Islet of Langerhans (tissue), 1 donor: ENCODE measurements at regions not wholly inside any gene's neighbourhood (a gene's known extent, or its start where the extent isn't known, plus 50 kb on each side); places are given as distances from the start of the nearest gene placed in this dataset.

ENCODE experiments used
- FAIRE-seq: peaks from one replicate; lab custom pipeline; 2011; peaks lifted over from hg19 to GRCh38; lab: Jason Lieb, UNC

DNA sequence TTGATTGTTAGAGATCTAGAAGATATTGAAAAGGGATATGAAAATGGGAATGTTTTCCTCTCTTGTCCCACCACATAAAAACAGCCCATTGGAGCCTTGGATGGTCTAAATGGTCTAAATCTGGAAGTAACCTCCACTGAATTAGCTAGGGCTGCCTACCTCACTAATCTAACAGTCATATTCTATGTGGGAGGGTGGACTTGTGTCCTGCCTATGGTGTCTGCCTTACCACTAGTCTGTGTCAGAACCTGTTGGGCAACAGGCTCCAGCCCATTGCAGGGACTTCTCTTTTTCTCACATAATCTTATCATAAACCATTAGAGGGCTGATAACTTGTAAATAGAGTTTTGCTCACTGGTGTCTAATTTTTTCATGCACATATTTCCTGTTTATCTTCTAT, 548.8 kb upstream of the CDH18 start:
- no peak for FAIRE-seq

- FAIRE-seq: no peak
These were observed 548.3 kb upstream of the CDH18 start for GRCh38 chr5:20536341-20536740.

- FAIRE-seq: no peak
These were observed 540.5 kb upstream of the CDH18 start for GRCh38 chr5:20528471-20528870.

- FAIRE-seq: no peak
These were observed 537.1 kb upstream of the CDH18 start for GRCh38 chr5:20524991-20525529.

DNA sequence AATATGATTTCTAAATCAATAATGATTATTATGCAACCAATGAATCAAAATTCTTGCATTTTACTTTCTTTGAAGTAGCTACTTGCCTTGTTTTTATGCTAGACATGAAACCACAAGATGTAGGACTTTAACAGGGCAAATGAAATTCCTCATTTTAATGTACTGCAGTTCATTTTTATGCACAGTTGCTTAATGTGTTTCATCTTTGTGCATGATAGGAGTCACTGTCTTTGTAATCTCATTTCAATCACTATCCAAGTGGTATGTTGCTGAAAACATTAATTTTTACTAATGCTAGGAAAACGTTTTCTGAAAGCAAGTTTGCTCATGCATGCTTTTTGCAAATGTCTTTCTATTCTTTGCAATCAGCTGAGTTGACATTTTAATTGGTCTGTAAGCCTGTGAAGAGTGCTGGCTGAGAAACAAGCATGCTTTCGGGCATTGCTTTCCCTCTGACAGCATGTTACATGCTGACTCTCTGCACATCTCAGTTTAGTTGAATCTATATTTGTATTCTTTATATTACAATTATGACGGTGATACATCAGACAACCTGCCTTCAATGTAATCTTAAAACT, 535.0 kb upstream of the CDH18 start:
- peak; percentile 73 for FAIRE-seq

GRCh38 chr5:20515606-20516005, 527.6 kb upstream of the CDH18 start:
- FAIRE-seq: peak; percentile 38

DNA sequence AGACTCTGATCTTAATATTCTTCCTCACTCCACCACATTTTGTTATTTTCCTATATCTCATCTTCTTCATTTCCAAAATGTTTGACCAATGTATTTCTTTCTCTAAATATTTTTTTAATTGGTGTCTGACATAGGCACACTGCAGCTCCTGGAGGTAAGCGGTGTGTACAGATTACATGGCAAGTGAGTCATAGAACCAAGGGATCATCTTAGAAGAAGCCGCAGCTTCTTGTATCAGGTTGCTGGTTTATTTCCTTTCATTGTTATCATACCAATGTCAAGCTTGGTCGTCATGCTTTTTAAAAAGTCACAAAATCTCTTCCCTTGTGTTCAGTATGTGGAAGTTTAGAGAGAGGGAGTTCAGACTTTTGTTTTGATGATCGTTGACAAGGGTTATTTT, 526.1 kb upstream of the CDH18 start:
- FAIRE-seq: no peak

GRCh38 chr5:20500546-20500945, 512.5 kb upstream of the CDH18 start:
- no peak for FAIRE-seq

- no peak for FAIRE-seq
These were observed 510.9 kb upstream of the CDH18 start for GRCh38 chr5:20498926-20499325.

- no peak for FAIRE-seq
These were observed 510.1 kb upstream of the CDH18 start for GRCh38 chr5:20498102-20498501.

DNA sequence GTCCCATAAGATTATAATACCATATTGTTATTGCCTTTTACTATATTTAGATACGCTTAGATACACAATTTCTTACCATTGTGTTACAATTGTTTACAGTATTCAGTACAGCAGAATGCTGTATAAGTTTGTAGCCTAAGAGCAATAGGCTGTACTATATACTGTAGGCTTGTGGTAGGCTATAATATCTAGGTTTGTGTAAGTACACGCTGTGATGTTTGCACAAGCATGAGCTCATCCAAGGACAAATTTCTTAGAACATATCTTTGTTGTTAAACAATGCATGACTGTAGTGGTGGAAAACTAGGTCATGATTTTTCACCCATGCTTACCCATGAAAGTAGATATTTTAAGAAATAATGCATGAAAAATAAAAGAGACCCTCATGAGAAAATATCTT, 509.4 kb upstream of the CDH18 start:
- FAIRE-seq: no peak

- no peak for FAIRE-seq
These were observed 506.7 kb upstream of the CDH18 start for GRCh38 chr5:20494706-20495105.

DNA sequence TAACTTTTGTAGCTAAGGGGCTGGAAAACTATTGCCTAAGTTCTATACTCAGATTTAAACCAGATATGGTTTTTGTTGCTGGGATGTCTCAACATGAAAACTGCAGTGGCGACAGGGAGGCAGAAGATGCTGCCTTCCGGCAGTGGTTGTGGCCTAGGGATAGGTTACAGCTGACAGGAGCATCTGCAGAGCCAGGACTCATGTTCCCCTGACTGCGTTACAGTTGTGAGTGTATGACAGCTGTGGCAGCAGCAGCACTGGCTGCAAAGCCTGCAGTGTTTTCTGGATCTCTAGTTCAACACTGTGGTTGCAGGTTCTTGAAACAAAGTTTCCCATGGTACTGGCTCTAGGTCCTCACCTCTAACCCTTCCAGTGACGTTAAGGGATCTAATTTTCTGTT, 498.8 kb upstream of the CDH18 start:
- FAIRE-seq: no peak

DNA sequence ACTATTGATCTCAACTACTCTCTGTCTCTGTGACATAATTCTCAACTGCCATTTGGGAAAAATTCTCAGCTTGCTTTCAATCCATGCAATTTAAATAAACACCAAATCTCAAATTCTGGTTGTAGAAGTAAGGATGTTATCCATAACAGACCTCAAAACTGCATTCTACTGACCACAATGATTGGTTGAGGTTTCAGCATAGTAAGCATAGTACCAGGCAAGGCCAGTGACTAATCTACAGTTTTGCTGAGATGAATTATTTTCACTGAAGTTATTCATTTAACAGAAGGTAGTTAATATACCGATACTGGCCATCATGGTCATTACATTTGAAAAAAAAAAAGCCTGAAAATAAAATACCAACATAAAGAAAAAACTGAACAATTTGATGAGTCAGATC, 488.0 kb upstream of the CDH18 start:
- FAIRE-seq: no peak

- no peak for FAIRE-seq
These were observed 483.0 kb upstream of the CDH18 start for GRCh38 chr5:20470997-20471396.

DNA sequence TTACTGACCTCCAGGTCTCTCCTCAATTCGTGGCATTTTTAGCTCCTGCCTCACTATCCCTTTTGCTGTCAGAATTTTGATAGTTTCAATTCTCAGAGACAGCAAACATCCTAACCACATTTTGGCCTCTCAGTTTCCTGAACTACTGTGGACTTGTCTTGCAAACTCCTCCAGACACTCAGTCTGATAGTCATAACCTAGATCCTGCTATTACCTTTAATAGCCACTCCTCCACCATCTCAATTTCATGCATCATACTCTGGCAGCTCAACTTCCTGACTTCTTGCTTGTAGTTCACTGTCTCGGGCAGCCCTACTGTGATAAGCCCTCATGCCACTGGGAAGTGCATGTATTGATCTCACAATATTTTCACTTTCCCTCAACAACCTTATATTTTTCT, 481.8 kb upstream of the CDH18 start:
- no peak for FAIRE-seq

- FAIRE-seq: no peak
These were observed 481.4 kb upstream of the CDH18 start for GRCh38 chr5:20469390-20469789.

GRCh38 chr5:20466512-20466911, 478.5 kb upstream of the CDH18 start:
- no peak for FAIRE-seq

- no peak for FAIRE-seq
These were observed 475.2 kb upstream of the CDH18 start for GRCh38 chr5:20463206-20463605.

DNA sequence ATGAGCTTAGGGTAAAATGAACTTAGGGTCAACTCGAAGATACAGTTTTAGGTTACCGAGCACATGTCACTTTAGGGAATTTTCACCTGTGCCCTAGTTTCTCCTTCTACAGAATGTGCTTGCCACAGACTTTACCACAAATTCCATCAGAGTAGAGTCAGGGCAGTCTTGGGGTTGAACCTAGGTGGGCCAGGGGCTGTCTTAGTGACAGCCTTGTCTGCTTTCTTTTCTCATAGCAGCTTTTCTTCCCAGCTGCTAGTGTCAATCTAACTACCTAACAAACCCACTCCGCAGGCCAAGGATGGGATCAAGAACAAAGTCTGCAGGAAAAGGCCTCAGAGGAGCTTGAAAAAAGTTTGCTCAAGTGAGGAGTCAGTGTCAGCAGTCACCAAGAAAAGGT, 458.1 kb upstream of the CDH18 start:
- FAIRE-seq: no peak

DNA sequence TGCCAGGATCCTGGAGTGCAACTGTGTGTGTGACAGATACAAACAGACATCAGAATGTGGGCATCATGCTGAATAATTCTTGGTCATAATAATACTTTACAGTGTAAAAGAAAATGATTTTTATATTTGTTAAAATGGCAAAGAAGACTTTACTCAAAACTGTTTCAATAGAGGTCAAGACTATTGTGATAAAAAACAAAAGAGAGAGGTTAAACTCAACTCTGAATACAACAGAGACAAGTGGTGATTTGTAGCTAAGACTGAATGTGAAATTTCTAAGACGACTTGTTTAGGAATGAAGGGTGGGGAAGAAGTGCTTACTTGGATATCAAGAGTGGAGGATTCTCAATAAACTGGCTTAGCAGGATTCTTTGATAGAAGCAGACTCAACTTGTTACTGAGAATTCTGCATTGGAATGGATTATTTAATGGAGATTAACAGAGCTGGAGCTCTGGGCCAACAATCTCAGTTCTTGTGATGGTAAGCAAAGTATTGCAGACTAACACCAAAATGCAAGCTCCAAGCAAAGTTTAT, 457.4 kb upstream of the CDH18 start:
- FAIRE-seq: no peak

- FAIRE-seq: no peak
These were observed 446.8 kb upstream of the CDH18 start for GRCh38 chr5:20434786-20435185.

DNA sequence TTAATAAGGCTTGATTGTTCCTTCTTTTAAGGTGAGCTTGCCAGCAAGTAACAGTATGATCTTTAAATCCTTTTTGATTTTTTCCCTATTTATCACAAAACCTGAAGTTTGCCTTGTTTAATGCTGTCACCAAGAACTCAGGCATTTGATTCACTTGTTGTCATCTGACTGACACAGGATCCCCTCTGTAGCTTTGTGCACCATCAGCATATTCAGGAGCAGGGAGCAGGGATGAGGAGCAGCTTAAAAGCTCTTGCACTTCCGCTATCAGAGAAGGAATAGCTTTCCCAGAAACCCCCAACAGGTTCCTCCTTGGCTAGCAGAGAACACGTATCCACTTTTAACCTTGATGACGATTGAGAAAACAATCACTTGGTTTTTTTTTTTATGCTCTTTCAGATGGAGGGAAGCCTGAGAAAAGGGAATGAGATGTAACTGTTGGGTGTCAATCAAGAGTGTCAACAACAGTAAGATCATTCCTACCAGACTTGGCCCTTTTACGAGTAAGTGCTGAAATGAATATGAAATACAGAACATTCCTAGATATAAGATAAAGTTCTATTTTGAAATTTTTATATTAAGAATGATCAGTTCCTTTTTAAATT, 433.1 kb upstream of the CDH18 start:
- FAIRE-seq: no peak
